Osteocyte (in vitro differentiated cells): ENCODE measurements at regions not wholly inside any gene's neighbourhood (a gene's known extent, or its start where the extent isn't known, plus 50 kb on each side); places are given as distances from the start of the nearest gene placed in this dataset.

Source experiments
- DNase-seq: peaks from one replicate; pipeline ENCODE4 v3.0.0; 2021; ENCODE audit warnings: mixed read lengths; ENCODE audit not compliant: unreplicated experiment; ENCODE audit errors: extremely low spot score
- H3K27ac Mint-ChIP-seq: one replicate; pipeline ENCODE4 v1.8.0; 2021; ENCODE audit warnings: mild to moderate bottlenecking, mixed read lengths; ENCODE audit not compliant: unreplicated experiment
- H3K27me3 Mint-ChIP-seq: one replicate; pipeline ENCODE4 v1.8.0; 2021; ENCODE audit warnings: mixed read lengths; ENCODE audit not compliant: unreplicated experiment
- H3K36me3 Mint-ChIP-seq: one replicate; pipeline ENCODE4 v1.8.0; 2021; ENCODE audit warnings: mixed read lengths; ENCODE audit not compliant: unreplicated experiment
- H3K4me1 Mint-ChIP-seq: one replicate; pipeline ENCODE4 v1.8.0; 2021; ENCODE audit warnings: mixed read lengths; ENCODE audit not compliant: unreplicated experiment
- H3K4me3 Mint-ChIP-seq: one replicate; pipeline ENCODE4 v1.8.0; 2021; ENCODE audit warnings: mild to moderate bottlenecking, moderate library complexity, mixed read lengths; ENCODE audit not compliant: unreplicated experiment
- H3K9me3 Mint-ChIP-seq: one replicate; pipeline ENCODE4 v1.8.0; 2021; ENCODE audit warnings: mixed read lengths; ENCODE audit not compliant: unreplicated experiment
- TF ChIP-seq, protein P1 (sequence below): fragments of 200-600 bp; sonication (generic); IDR thresholded peaks from 2 replicates; pipeline ENCODE4 v1.5.0; 2021; ENCODE audit warnings: antibody characterized with exemption, mild to moderate bottlenecking, moderate library complexity

DNA sequence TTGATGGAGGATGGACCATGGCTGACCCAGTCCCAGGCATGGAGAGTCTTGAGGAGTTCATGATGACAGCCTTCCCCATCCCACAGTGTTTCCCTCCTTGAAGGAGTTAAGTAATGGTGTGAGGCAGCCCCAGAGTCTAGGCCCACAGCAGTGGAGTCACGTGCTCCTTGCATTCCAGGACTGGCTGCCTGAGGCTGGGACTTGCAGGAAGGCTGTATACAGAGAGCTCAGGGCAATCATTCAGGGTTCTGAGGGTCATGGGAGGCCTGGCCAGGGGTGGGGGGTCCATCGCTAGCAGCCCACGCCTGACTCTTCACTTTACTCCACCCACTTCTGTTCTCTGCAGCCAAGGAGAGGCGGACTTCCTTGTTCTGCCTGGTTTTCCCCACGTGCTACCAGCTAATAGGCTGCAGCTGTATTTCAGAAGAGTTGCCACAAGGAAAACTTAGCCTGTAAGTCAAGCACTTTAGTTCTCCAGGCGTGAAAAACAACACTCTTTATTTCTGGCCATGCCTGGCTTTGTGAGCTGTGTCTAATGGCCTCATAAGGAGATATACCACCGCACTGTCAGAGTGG is 272.5 kb downstream of the DHX35 start:
- Mint-ChIP-seq H3K4me1 (no peaks in the 10 kb centered on the region), H3K36me3 (no peaks in the 10 kb centered on the region), H3K27me3 (peaks cover 3% of the 10 kb centered on the region), H3K9me3 (no peaks in the 10 kb centered on the region), H3K27ac (no peak overlapping the region), H3K4me3 (no peak overlapping the region)
- TF ChIP-seq, protein P1, sequence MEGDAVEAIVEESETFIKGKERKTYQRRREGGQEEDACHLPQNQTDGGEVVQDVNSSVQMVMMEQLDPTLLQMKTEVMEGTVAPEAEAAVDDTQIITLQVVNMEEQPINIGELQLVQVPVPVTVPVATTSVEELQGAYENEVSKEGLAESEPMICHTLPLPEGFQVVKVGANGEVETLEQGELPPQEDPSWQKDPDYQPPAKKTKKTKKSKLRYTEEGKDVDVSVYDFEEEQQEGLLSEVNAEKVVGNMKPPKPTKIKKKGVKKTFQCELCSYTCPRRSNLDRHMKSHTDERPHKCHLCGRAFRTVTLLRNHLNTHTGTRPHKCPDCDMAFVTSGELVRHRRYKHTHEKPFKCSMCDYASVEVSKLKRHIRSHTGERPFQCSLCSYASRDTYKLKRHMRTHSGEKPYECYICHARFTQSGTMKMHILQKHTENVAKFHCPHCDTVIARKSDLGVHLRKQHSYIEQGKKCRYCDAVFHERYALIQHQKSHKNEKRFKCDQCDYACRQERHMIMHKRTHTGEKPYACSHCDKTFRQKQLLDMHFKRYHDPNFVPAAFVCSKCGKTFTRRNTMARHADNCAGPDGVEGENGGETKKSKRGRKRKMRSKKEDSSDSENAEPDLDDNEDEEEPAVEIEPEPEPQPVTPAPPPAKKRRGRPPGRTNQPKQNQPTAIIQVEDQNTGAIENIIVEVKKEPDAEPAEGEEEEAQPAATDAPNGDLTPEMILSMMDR: no peak
- DNase-seq: no peak

DNA sequence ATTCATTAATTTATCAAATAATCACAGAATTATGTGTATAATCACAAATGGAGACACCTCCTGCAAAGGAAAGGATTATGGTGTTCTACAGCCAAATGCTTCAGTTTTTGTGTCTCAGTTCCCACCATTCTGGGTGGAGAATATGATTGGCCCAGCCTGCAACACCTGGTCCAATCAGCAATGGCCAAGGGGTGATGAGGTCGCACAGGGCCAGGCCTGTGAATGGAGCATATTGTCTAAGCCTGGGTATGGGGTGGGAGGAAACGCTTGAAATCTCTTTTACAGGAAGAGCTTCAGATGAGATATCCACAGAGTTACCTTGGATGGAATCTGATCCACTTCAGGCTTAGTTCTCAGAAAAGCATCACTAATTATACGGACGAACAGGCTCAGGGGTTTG is 271.6 kb downstream of the DHX35 start:
- TF ChIP-seq, protein P1: no peak
- no peak overlapping the region for H3K27ac Mint-ChIP-seq
- no peak for DNase-seq
- no peak overlapping the region for H3K4me3 Mint-ChIP-seq
- H3K27me3 Mint-ChIP-seq: peaks cover 7% of the 10 kb centered on the region
- no peaks in the 10 kb centered on the region for H3K36me3 Mint-ChIP-seq
- H3K4me1 Mint-ChIP-seq: no peaks in the 10 kb centered on the region
- no peaks in the 10 kb centered on the region for H3K9me3 Mint-ChIP-seq

DNA sequence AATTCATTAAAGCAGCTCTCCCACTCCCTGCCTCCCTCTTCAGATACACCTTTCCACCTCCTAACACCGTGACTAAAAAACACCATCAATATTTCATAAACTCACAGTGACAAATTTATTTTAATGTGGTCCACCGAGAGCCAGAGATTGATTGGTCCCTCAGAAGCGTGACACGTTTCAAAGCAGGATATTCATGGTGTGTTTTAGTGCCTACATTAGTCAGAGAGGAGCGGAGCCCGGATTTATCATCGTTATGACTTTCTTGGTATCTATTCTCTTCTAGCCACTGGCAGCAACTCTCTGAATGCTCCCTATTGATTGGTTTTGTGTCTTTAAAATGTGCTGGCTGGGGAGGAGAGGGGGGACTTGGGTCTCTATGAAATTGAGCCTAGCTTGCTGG is 265.3 kb downstream of the DHX35 start:
- Mint-ChIP-seq H3K36me3 (no peaks in the 10 kb centered on the region), H3K4me3 (no peak overlapping the region), H3K9me3 (no peaks in the 10 kb centered on the region), H3K4me1 (no peaks in the 10 kb centered on the region), H3K27me3 (peaks cover 8% of the 10 kb centered on the region), H3K27ac (no peak overlapping the region)
- TF ChIP-seq, protein P1: no peak
- no peak for DNase-seq

DNA sequence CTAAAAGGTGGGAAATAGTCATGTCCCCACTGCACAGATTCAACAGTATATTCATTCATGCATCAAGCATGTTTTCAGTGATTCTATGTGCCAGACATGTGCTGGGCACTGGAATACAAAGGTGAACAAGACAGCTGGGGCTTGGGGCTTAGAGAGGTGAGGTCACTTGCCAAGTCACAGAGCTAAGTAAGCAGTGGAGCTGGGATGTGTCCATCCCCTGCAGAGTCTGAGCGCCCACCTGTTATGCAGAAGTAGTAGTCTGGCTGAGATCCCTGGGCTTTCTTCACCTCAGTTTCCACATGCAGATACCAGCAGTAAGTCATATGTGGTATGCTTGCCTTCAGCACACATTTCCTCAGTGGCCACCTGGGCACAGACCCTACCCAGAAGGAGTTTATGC is 263.8 kb downstream of the DHX35 start:
- no peak overlapping the region for H3K27ac Mint-ChIP-seq
- no peaks in the 10 kb centered on the region for H3K9me3 Mint-ChIP-seq
- H3K4me1 Mint-ChIP-seq: no peaks in the 10 kb centered on the region
- DNase-seq: no peak
- peaks cover 8% of the 10 kb centered on the region for H3K27me3 Mint-ChIP-seq
- TF ChIP-seq, protein P1: no peak
- no peaks in the 10 kb centered on the region for H3K36me3 Mint-ChIP-seq
- no peak overlapping the region for H3K4me3 Mint-ChIP-seq

DNA sequence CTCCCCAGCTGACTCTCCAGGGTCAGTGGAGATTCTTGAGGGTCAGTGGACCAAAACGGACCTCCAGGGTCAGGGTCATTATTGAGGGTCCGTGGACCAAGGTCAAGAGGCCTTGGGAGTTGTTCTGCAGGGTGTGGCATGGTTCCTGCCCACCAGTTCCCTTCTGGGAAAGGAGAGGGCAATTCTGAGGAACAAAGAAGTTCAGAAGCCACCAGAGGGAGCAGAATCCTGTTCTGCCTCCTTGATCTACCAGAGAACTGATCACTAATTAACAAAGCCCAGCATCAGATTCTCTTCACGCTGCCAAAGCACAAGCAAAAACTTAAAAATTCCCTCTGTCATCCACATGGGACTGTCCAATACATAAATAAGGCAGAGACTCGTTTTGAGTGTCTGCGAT is 263.4 kb downstream of the DHX35 start:
- Mint-ChIP-seq H3K4me1 (no peaks in the 10 kb centered on the region), H3K27me3 (peaks cover 12% of the 10 kb centered on the region), H3K4me3 (no peak overlapping the region)

More for the DNA sequence above, 263.4 kb downstream of the DHX35 start:
- Mint-ChIP-seq H3K27ac (no peak overlapping the region), H3K9me3 (no peaks in the 10 kb centered on the region), H3K36me3 (no peaks in the 10 kb centered on the region)
- DNase-seq: no peak
- TF ChIP-seq, protein P1: no peak
